ENCODE measurements at regions not wholly inside any gene's neighbourhood (a gene's known extent, or its start where the extent isn't known, plus 50 kb on each side); places are given as distances from the start of the nearest gene placed in this dataset.
"Not testable (repeated sequence)": the region's sequence is repeated elsewhere in the genome, so short reads cannot be mapped to it uniquely, and the experiment has no call there.

DNA sequence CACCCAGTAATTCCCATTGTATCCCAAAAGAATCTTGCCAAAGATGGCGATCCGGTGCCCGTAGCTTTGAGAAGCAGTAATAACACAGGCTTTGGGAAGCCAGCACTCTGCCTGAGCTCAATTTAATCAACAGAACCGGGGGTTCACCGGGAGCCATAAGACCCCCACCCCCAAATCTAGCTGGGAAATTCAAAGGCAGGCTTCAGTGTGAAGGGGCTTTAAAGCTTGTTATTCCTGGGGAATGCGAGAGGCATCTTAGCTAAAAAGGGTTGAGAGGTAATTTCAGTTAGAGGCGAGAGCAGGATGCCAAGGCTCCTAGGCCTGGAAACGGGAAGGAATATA is 78.4 kb upstream of the METTL9 start:
- H3K4me1 ChIP-seq (ENCODE audit: control insufficient read depth, insufficient read depth, low read length): not testable (repeated sequence)
- peak overlapping the region; percentile 96 for H3K27ac ChIP-seq (ENCODE audit: low read depth, low read length)

GRCh38 chr16:21521390-21522143 is 77.8 kb upstream of the METTL9 start:
- not testable (repeated sequence) for H3K4me1 ChIP-seq (ENCODE audit: control insufficient read depth, insufficient read depth, low read length); H3K9ac ChIP-seq (ENCODE audit: low read length); H3K36me3 ChIP-seq (ENCODE audit: control insufficient read depth, insufficient read depth, low read length); H3K27me3 ChIP-seq (ENCODE audit: control insufficient read depth, insufficient read depth, low read length)
- Histone ChIP-seq H3K27ac (ENCODE audit: low read depth, low read length) (peak overlapping the region; percentile 96), H3K4me3 (ENCODE audit: low read length) (peak overlapping the region; percentile 33)

More for the DNA sequence above, 78.4 kb upstream of the METTL9 start:
- not testable (repeated sequence) for H3K27me3 ChIP-seq (ENCODE audit: control insufficient read depth, insufficient read depth, low read length); H3K4me3 ChIP-seq (ENCODE audit: low read length); H3K9ac ChIP-seq (ENCODE audit: low read length); H3K36me3 ChIP-seq (ENCODE audit: control insufficient read depth, insufficient read depth, low read length)

DNA sequence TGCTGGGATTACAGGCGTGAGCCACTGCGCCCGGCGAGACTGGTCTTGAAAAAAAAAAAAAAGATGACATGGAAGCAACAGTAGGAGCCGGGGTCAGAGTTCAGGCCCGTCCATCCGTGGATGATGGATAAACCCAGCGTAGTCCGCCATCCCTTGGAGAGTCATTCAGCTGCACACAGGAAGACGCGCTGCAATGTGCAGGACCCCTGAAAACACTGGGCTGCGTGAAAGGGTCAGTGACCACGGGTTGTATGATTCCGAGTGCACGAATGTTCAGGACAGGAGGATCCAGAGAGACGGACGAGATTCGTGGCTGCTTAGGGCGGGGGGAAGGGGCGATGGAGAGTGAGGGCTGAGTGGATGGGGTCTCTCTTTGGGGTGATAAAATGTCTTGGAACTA is 76.5 kb upstream of the METTL9 start:
- not testable (repeated sequence) for H3K27me3 ChIP-seq (ENCODE audit: control insufficient read depth, insufficient read depth, low read length); H3K36me3 ChIP-seq (ENCODE audit: control insufficient read depth, insufficient read depth, low read length); H3K9ac ChIP-seq (ENCODE audit: low read length); H3K27ac ChIP-seq (ENCODE audit: low read depth, low read length); H3K4me3 ChIP-seq (ENCODE audit: low read length); H3K4me1 ChIP-seq (ENCODE audit: control insufficient read depth, insufficient read depth, low read length)

- Histone ChIP-seq H3K27ac (ENCODE audit: low read depth, low read length) (no peak overlapping the region), H3K9ac (ENCODE audit: low read length) (no peak overlapping the region), H3K27me3 (ENCODE audit: control insufficient read depth, insufficient read depth, low read length) (no peaks in the 10 kb centered on the region), H3K36me3 (ENCODE audit: control insufficient read depth, insufficient read depth, low read length) (no peaks in the 10 kb centered on the region), H3K4me1 (ENCODE audit: control insufficient read depth, insufficient read depth, low read length) (peaks cover 6% of the 10 kb centered on the region), H3K4me3 (ENCODE audit: low read length) (no peak overlapping the region)
These were observed 75.8 kb upstream of the METTL9 start for GRCh38 chr16:21523411-21524067.

- no peak overlapping the region for H3K27ac ChIP-seq (ENCODE audit: low read depth, low read length)
- peaks cover 6% of the 10 kb centered on the region for H3K4me1 ChIP-seq (ENCODE audit: control insufficient read depth, insufficient read depth, low read length)
- H3K9ac ChIP-seq (ENCODE audit: low read length): no peak overlapping the region
- no peak overlapping the region for H3K4me3 ChIP-seq (ENCODE audit: low read length)
- no peaks in the 10 kb centered on the region for H3K36me3 ChIP-seq (ENCODE audit: control insufficient read depth, insufficient read depth, low read length)
- no peaks in the 10 kb centered on the region for H3K27me3 ChIP-seq (ENCODE audit: control insufficient read depth, insufficient read depth, low read length)
These were observed 75.2 kb upstream of the METTL9 start for GRCh38 chr16:21524068-21524751.

- H3K36me3 ChIP-seq (ENCODE audit: control insufficient read depth, insufficient read depth, low read length); H3K27ac ChIP-seq (ENCODE audit: low read depth, low read length); H3K4me1 ChIP-seq (ENCODE audit: control insufficient read depth, insufficient read depth, low read length); H3K9ac ChIP-seq (ENCODE audit: low read length); H3K4me3 ChIP-seq (ENCODE audit: low read length); H3K27me3 ChIP-seq (ENCODE audit: control insufficient read depth, insufficient read depth, low read length): not testable (repeated sequence)
These were observed 74.7 kb upstream of the METTL9 start for GRCh38 chr16:21524752-21525028.

DNA sequence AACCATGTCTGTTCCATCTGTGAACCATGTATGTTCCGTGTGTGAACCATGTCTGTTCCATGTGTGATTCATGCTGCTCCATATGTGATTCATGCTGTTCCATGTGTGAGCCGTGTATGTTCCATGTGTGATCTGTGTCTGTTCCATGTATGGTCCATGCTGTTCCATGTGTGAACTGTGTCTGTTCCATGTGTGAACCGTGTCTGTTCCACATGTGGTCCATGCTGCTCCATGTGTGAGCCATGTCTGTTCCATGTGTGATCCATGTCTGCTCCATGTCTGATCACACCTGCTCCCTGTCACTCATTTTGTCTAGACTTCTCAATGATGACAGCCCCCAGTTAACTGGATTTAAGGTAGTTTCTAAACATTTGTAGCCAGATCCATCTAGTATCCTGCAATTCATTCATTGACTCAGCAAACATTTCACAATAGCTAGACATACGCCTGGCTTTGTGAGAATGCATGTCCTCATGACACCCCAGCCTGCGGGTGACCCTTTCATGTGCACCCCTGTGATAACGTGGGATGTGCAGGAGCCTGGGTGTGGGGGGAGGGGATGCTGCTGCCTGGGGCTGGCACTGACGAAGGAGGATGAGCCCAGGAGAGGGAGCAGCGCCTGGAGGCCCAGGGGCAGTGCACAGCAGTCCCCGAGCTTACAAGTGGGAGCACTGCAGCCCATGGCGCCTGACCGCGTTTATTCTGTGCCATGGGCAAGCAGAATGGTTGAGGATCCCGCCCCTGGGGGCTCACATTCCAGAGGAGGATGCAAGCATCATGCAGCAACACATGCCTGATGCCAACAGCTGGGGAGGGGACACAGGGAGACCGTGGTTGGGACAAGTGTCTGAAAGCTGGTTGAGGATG is 74.1 kb upstream of the METTL9 start:
- H3K27ac ChIP-seq (ENCODE audit: low read depth, low read length): not testable (repeated sequence)

GRCh38 chr16:21525956-21526922 is 73.1 kb upstream of the METTL9 start:
- H3K4me3 ChIP-seq (ENCODE audit: low read length); H3K4me1 ChIP-seq (ENCODE audit: control insufficient read depth, insufficient read depth, low read length); H3K36me3 ChIP-seq (ENCODE audit: control insufficient read depth, insufficient read depth, low read length); H3K9ac ChIP-seq (ENCODE audit: low read length); H3K27me3 ChIP-seq (ENCODE audit: control insufficient read depth, insufficient read depth, low read length); H3K27ac ChIP-seq (ENCODE audit: low read depth, low read length): not testable (repeated sequence)

More for the DNA sequence above, 74.1 kb upstream of the METTL9 start:
- H3K27me3 ChIP-seq (ENCODE audit: control insufficient read depth, insufficient read depth, low read length); H3K36me3 ChIP-seq (ENCODE audit: control insufficient read depth, insufficient read depth, low read length); H3K9ac ChIP-seq (ENCODE audit: low read length); H3K4me3 ChIP-seq (ENCODE audit: low read length); H3K4me1 ChIP-seq (ENCODE audit: control insufficient read depth, insufficient read depth, low read length): not testable (repeated sequence)

DNA sequence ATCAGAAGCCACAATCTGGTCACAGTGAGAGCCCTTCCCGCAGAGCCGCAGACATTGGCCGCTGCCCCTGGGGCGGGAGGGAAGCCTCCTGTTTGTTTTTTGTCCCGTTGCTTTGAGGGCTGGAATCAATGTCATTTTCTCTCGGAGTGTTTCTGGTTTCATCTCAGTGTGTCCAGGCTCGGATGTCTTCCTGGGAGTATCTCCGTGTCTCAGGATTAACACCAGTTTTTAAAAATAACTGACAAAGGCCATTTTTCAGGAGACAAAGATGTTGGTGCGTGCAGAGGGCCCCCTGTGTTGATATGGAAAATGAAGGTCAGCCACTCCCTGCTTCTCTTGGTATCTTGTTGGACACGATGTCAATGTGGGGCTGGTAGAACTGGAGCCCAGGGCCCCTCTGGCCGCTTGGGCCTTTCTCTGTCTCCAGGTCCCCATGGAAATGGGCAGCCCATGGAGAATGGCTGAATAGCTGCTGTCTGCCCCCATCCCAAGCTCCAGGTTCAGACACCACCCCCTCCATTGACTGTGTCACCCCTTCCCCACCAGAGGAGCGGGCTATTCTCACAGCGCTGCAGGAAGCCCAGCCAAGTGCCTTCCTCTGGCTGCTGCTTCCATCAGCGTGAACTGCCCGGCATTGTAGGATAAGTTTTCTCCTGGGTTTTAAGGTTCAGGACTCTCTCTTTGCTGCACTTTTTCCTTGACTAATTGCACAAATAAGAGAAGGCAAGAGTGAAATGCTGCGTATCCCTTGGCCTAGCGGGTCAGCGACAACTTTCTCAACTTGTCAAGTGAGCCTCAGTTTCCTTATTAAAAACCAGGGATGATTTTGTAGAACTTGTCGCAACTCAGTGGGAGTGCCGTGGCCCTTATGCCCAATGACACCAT is 72.2 kb upstream of the METTL9 start:
- Histone ChIP-seq H3K27ac (ENCODE audit: low read depth, low read length) (no peak overlapping the region), H3K4me1 (ENCODE audit: control insufficient read depth, insufficient read depth, low read length) (no peaks in the 10 kb centered on the region), H3K36me3 (ENCODE audit: control insufficient read depth, insufficient read depth, low read length) (no peaks in the 10 kb centered on the region), H3K4me3 (ENCODE audit: low read length) (no peak overlapping the region), H3K27me3 (ENCODE audit: control insufficient read depth, insufficient read depth, low read length) (no peaks in the 10 kb centered on the region), H3K9ac (ENCODE audit: low read length) (no peak overlapping the region)

- H3K9ac ChIP-seq (ENCODE audit: low read length); H3K4me3 ChIP-seq (ENCODE audit: low read length); H3K36me3 ChIP-seq (ENCODE audit: control insufficient read depth, insufficient read depth, low read length): not testable (repeated sequence)
These were observed 70.2 kb upstream of the METTL9 start for GRCh38 chr16:21529060-21529658.

More at GRCh38 chr16:21529060-21529658, 70.2 kb upstream of the METTL9 start:
- not testable (repeated sequence) for H3K27me3 ChIP-seq (ENCODE audit: control insufficient read depth, insufficient read depth, low read length); H3K27ac ChIP-seq (ENCODE audit: low read depth, low read length); H3K4me1 ChIP-seq (ENCODE audit: control insufficient read depth, insufficient read depth, low read length)

Measured in rectal smooth muscle tissue (tissue), 1 donor.